Embryonic facial prominence (tissue), 1 donor: ENCODE measurements at regions not wholly inside any gene's neighbourhood (a gene's known extent, or its start where the extent isn't known, plus 50 kb on each side); places are given as distances from the start of the nearest gene placed in this dataset.
"Not testable (repeated sequence)": the region's sequence is repeated elsewhere in the genome, so short reads cannot be mapped to it uniquely, and the experiment has no call there.

Experiments used
- DNase-seq: peaks from one replicate; pipeline ENCODE4 v3.0.0-alpha.2; 2016; ENCODE audit errors: extremely low spot score

DNA sequence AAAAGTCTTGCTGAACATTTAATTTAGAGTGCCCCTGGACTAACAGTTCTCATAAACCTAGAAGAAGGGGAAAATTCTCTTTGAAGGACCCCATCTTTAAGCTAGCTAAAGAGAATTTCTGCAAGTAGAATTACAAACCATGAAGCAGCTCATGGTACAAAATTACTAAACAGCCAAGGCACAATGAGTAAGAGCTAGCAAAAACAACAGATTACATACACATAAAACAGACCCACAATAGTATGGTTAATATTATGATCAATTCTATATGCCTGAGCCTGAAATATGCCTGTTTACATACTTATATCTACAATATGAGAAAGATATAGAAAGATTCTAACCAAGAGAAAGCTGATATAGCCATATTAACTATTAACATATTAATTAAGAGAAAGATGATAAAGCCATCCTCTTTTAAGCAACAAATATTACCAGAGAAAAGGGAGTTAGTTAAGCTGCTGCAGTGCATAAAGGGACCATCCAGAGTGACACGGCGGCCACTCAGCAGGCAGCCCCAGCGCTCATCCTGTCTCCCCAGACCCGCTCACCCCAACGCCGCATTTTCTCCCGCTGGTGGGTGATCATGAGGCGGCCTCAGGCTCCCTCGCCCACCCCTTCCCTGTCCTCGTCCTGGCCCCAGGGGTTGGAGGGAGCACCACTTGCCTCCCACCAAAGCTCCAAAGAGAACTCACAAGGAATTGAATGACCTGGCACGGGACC, 98.4 kb upstream of the CARMIL1 start:
- no peak for DNase-seq

- DNase-seq: no peak
Measured at GRCh38 chr6:25181350-25181724, 97.8 kb upstream of the CARMIL1 start.

DNA sequence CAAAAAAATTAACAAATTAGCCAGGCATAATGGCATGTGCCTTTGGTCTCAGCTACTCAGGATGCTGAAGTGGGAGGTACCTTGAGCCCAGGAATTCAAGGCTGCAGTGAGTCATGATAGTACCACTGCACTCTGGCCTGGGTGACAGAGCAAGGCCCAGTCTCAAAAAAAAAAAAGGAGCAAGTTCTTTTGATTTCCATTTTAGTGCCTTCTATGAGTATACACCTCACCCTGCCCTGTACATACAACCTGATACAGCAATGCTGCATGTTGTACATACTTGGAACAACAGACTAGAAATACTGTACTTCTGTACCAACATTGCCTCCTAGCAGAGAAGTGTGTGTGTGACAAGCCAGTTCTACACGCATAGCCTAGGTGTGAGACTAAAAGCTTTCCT, 97.3 kb upstream of the CARMIL1 start:
- no peak for DNase-seq

GRCh38 chr6:25186919-25187318, 92.3 kb upstream of the CARMIL1 start:
- DNase-seq: no peak

GRCh38 chr6:25188232-25188631, 90.9 kb upstream of the CARMIL1 start:
- no peak for DNase-seq

DNA sequence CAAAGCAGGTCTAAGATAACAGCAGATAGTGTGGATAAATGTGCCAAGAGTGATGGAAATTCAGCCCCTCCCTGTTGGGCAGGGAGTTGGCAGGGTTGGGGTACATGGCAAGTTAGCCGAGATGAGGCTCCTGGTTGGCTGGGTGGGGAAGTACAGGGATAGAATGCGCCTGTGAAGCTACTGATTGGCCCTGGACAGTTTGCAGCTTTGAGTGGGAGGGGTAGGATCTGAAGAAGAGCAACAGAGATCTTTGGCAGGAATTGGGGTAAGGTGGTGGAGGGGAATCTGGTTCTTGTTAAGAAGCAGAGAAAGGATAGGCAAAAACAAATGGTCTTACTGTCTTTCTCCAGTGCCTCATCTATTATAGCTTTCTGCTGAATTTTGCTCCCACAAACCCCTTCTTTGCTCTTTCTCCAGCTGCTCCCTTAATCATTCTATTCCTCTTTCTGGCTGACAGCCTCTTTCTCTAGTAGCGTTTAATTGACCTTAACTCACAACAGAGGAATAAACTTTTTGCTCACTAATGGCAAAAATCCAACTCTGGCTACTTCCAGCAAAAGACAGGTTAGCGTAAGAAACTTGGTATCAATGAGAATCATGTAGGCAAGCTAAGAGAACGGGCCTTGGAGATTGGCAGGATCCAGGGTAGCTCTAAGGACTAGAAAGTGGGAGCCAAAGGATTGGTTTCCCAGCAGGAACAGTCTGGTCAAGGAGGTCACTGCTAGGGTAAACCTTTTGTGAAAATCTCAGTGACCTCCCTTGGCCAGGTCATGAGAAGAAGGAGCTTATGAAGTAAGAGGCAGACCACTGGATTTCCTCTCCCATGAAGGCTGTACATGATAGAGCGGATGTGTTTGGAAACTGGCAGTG, 86.3 kb upstream of the CARMIL1 start:
- DNase-seq: no peak

- DNase-seq: no peak
Measured at GRCh38 chr6:25193460-25194171, 85.6 kb upstream of the CARMIL1 start.

- no peak for DNase-seq
Measured at GRCh38 chr6:25194172-25194678, 84.9 kb upstream of the CARMIL1 start.

DNA sequence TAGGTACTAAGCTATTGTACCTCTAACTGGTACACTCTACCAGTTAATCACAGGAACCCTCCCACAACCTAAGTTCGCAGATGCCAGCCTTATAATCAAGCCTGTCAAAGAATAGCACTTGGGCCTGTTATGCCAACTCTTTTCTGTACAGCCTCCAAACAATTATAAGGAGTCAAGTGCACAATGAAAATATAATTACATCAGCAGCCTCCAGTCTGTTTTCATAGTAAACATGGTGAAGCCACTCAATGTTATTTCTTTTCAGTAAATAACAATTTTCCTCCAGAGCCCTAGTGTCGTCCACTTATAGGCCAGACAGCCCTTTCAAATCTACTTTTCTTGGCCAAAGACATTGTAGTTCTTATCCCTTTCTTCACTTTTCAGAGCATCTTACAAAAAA, 82.7 kb upstream of the CARMIL1 start:
- DNase-seq: no peak

DNA sequence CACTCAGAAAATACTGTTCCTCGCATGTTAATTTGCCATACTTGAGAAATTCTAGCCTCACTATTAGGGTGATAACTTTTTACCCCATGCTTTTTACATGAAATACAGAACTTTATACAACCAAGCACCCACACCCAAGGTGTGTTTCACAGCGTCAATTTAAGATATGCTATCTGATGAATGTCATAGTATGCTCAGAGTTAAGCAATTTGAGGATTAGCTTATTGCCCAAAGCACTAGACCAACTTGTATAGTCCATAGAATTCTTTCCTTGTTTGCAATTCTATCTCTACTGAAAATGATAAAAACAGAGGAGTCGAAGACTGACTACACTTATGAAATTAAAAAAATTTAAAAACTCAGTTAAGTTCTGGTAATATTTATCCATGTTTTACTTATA, 82.1 kb upstream of the CARMIL1 start:
- no peak for DNase-seq

DNA sequence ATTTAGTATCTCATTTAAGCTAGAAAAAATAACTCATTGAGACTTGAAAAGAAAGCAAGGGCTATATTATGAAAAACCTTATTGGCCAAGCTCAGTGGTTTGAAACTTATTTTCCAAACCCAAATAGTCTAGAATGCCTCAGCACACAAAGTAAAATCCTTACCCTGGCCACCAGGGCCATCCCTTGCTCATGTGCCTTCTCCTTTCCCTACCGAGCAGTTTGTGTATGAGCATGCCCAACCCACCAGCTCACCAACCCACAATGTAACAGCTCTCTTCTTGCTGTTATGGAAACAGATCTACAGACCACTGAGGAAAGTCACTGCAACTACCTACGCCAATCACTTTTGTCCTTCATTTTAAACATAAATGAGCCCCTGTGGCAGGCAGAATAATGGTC, 79.6 kb upstream of the CARMIL1 start:
- DNase-seq: no peak

GRCh38 chr6:25202504-25202903, 76.7 kb upstream of the CARMIL1 start:
- no peak for DNase-seq

GRCh38 chr6:25205629-25206028, 73.5 kb upstream of the CARMIL1 start:
- DNase-seq: no peak

GRCh38 chr6:25207453-25208155, 71.6 kb upstream of the CARMIL1 start:
- DNase-seq: not testable (repeated sequence)

- DNase-seq: no peak
Measured at GRCh38 chr6:25215881-25216280, 63.3 kb upstream of the CARMIL1 start.

- DNase-seq: no peak
Measured at GRCh38 chr6:25217302-25217701, 61.9 kb upstream of the CARMIL1 start.

- DNase-seq: no peak
Measured at GRCh38 chr6:25217829-25218228, 61.3 kb upstream of the CARMIL1 start.

DNA sequence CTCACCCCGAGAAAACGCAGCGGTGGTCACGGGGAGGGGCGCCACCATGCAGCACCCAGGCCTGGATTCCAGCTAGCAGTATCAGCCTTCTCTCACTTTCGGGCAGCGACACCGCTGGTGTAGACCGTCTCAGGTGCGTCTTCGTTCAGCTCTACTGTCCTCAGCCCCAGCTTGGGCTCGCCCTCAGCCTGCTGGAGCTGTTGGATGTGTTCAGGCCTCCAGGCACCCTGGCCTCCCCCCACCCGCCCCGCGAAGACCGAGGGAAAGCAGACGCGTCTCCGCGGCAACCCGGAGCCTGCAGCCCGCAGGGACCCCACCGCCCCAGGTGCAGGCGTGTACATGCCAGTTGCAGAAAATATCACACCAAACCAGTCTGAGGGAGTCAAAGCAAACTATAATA, 60.8 kb upstream of the CARMIL1 start:
- no peak for DNase-seq

DNA sequence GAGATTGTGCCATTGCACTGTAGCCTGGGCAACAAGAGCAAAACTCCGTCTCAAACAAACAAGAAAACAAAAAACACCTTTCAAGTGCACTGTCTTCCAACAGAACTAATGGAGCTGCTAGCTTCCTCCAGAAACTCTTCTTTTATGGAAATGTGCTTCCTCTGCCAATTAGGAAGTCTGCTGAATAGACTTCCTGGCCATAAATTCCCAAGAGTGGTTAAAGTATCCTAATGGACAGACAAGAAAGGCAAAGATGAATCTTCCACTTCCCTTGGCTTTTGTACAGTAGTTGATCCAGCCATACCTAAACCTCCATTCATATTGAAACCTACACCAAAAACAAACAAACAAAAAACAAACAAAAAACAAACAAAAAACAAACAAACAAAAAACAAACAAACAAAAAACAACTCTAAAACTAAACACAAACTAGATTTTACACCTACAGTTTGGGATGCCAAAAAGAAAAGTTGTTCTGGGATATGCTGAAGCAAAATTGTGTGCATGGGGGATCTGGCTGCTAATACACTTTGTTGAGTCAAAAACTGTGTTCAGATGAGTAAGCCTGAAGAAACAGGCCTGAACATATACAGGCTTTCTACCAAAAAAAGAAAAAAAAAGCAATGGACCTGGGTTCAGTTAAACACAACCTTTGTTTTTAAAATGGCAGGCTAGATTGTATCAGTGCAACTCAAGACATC, 59.8 kb upstream of the CARMIL1 start:
- no peak for DNase-seq

DNA sequence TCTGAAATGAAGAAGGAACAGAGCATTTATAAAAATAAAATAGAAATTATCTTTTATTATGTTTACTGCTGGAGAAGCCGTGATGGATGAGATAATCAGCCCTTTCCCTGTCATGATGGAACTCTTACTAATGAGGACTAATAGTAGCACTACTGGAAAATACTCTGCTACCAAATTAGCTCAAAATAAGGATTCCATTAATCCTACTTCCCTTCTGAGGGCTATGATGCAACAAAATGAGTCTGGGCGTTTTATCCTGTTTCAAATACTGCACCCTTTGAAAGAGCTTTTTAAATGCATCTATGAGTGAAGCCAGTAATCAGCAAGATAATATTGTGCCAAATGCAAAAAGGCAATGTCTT, 59.3 kb upstream of the CARMIL1 start:
- no peak for DNase-seq

GRCh38 chr6:25220857-25221256, 58.3 kb upstream of the CARMIL1 start:
- no peak for DNase-seq
